ENCODE measurements at regions not wholly inside any gene's neighbourhood (a gene's known extent, or its start where the extent isn't known, plus 50 kb on each side); places are given as distances from the start of the nearest gene placed in this dataset.

DNA sequence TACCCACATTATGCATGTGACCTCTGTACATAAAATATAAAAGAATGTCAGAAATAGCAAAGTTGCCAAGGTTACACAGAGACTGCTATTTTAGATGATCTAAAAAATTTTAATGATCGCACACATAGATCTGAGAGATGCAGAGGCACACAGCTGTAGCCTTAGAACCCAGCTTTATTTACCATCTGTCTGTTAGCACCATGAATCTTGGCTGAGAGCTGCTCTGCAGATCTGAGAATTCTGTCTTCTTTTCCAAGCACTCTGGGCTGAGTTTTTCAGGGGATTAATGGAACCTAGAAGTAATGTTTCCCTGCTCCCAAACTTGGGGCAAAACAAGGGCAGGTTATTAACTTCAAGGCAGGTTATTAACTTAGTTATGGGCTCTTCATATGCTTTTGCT is 248.7 kb upstream of the JAG1 start:
- no peaks in the 10 kb centered on the region for H3K27me3 ChIP-seq (ENCODE audit: control insufficient read depth in 3 of 3, insufficient read depth in 3 of 3, low read length in 3 of 3)
- no peak overlapping the region for H3K4me3 ChIP-seq (ENCODE audit: low read length in 3 of 3)
- no peaks in the 10 kb centered on the region for H3K4me1 ChIP-seq (ENCODE audit: control insufficient read depth in 3 of 3, insufficient read depth in 3 of 3, low read length in 3 of 3)
- H3K9ac ChIP-seq (ENCODE audit: low read depth in 1 of 3, low read length in 3 of 3) = no peak overlapping the region
- H3K9me3 ChIP-seq (ENCODE audit: control insufficient read depth in 3 of 3, low read length in 3 of 3) = no peaks in the 10 kb centered on the region
- no peaks in the 10 kb centered on the region for H3K36me3 ChIP-seq (ENCODE audit: control insufficient read depth in 3 of 3, insufficient read depth in 3 of 3, low read length in 3 of 3)
- H3K27ac ChIP-seq (ENCODE audit: low read depth, low read length) = no peak overlapping the region

DNA sequence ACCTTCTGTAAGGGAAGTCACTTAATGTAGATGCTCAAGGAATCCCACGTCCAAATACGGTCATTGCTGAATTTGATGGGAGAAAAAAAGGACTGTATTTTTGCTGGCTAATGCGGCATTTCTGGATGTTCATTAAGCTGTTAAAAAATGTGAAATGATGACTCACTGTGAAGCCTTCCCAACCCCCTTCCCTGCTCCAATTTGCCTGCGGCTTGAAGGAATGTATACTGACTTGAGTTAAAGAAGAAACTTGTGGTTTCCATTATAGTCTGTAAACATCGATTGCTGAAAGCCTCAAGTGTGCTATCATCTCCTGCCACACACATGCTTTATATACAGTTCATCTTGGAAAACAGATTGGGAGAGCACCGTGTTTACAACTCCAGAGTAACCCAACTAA is 249.1 kb upstream of the JAG1 start:
- no peak overlapping the region for H3K9ac ChIP-seq (ENCODE audit: low read depth in 1 of 3, low read length in 3 of 3)
- H3K4me3 ChIP-seq (ENCODE audit: low read length in 3 of 3) = no peak overlapping the region
- no peaks in the 10 kb centered on the region for H3K4me1 ChIP-seq (ENCODE audit: control insufficient read depth in 3 of 3, insufficient read depth in 3 of 3, low read length in 3 of 3)
- H3K27me3 ChIP-seq (ENCODE audit: control insufficient read depth in 3 of 3, insufficient read depth in 3 of 3, low read length in 3 of 3) = no peaks in the 10 kb centered on the region
- no peaks in the 10 kb centered on the region for H3K36me3 ChIP-seq (ENCODE audit: control insufficient read depth in 3 of 3, insufficient read depth in 3 of 3, low read length in 3 of 3)
- no peak overlapping the region for H3K27ac ChIP-seq (ENCODE audit: low read depth, low read length)
- no peaks in the 10 kb centered on the region for H3K9me3 ChIP-seq (ENCODE audit: control insufficient read depth in 3 of 3, low read length in 3 of 3)

DNA sequence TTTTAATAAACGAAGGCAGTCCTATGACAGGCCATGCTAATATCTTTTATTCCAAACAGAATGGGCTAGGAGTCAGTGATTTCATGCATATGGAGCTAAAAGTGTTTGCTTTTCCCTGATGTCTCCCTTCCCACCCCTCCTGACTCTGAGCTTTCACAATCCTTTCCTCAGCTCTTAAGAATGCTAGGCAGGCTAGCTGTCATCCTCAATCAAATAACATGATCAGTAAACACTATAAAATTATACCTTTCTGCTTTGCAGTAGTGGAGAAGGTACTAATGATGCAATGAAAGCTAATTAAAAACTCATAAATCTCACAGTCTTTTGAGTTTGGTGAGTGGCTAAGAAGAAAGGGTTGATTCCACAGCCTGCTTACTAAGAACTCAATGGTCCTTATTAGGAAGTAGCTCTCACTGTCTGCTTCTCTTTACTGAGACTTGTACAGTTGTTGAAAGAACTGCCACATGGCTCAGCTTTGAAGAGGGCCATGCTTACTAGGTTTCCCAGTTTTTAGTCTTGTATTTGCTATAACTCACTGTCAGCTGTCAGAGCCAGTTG is 250.9 kb upstream of the JAG1 start:
- Histone ChIP-seq H3K9me3 (ENCODE audit: control insufficient read depth in 3 of 3, low read length in 3 of 3) (no peaks in the 10 kb centered on the region), H3K36me3 (ENCODE audit: control insufficient read depth in 3 of 3, insufficient read depth in 3 of 3, low read length in 3 of 3) (no peaks in the 10 kb centered on the region), H3K27ac (ENCODE audit: low read depth, low read length) (no peak overlapping the region), H3K4me1 (ENCODE audit: control insufficient read depth in 3 of 3, insufficient read depth in 3 of 3, low read length in 3 of 3) (peaks cover 0 to 3% (median 0%) of the 10 kb centered on the region in 3 donors), H3K4me3 (ENCODE audit: low read length in 3 of 3) (no peak overlapping the region), H3K27me3 (ENCODE audit: control insufficient read depth in 3 of 3, insufficient read depth in 3 of 3, low read length in 3 of 3) (no peaks in the 10 kb centered on the region), H3K9ac (ENCODE audit: low read depth in 1 of 3, low read length in 3 of 3) (no peak overlapping the region)

DNA sequence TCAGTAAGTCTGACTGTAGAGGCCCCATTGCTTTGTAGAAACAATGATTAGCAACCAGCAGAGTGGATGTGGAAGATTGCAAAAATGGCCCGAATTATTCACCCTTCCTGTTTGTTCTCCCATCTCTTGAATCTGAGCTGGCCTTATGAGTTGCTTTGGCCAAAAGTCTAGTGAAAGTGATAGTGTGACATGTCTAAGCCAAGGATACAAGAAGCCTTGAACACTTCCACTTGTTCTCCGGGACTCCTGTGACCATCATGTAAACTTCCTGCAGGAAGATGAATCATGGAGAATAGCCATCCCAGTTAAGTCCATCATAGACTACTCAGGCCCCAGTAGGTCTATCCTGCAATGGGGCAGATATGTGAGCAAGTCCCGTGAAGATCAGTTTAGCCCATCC is 252.0 kb upstream of the JAG1 start:
- no peak overlapping the region for H3K27ac ChIP-seq (ENCODE audit: low read depth, low read length)
- no peaks in the 10 kb centered on the region for H3K27me3 ChIP-seq (ENCODE audit: control insufficient read depth in 3 of 3, insufficient read depth in 3 of 3, low read length in 3 of 3)

DNA sequence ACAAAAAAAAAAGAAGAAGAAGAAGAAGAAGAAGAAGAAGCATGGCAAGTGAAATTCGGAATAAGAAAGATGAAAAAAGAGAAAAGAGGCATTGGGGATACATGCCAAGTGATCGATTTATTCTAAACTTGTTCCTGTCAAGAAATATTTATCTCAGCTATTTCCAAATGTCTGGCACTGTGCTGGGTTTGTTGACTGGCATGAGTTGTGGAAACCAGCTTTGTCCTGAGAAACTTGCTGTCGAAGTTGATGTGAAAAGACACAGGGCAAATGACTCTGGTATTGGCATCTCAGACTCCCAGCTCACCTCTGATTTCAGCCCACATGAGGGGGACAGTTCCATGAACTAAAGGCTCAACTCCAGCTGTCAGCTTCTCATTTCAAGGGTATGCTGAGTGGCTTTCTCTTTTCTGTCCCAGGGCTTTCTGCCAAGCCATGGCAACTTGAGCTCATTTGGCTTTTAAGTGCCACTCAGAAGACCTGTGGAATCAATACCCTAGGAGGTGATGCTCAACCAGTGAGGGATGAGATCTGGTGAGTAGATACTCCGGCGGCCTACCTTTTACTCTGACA is 253.3 kb upstream of the JAG1 start:
- no peak overlapping the region for H3K9ac ChIP-seq (ENCODE audit: low read depth in 1 of 3, low read length in 3 of 3)
- H3K4me1 ChIP-seq (ENCODE audit: control insufficient read depth in 3 of 3, insufficient read depth in 3 of 3, low read length in 3 of 3) = peaks cover 0 to 3% (median 0%) of the 10 kb centered on the region in 3 donors
- H3K36me3 ChIP-seq (ENCODE audit: control insufficient read depth in 3 of 3, insufficient read depth in 3 of 3, low read length in 3 of 3) = no peaks in the 10 kb centered on the region
- H3K27ac ChIP-seq (ENCODE audit: low read depth, low read length) = no peak overlapping the region
- no peak overlapping the region for H3K4me3 ChIP-seq (ENCODE audit: low read length in 3 of 3)
- no peaks in the 10 kb centered on the region for H3K27me3 ChIP-seq (ENCODE audit: control insufficient read depth in 3 of 3, insufficient read depth in 3 of 3, low read length in 3 of 3)
- H3K9me3 ChIP-seq (ENCODE audit: control insufficient read depth in 3 of 3, low read length in 3 of 3) = no peaks in the 10 kb centered on the region

More for the DNA sequence above, 252.0 kb upstream of the JAG1 start:
- H3K9ac ChIP-seq (ENCODE audit: low read depth in 1 of 3, low read length in 3 of 3) = no peak overlapping the region
- peaks cover 0 to 3% (median 0%) of the 10 kb centered on the region in 3 donors for H3K4me1 ChIP-seq (ENCODE audit: control insufficient read depth in 3 of 3, insufficient read depth in 3 of 3, low read length in 3 of 3)
- no peaks in the 10 kb centered on the region for H3K36me3 ChIP-seq (ENCODE audit: control insufficient read depth in 3 of 3, insufficient read depth in 3 of 3, low read length in 3 of 3)
- no peaks in the 10 kb centered on the region for H3K9me3 ChIP-seq (ENCODE audit: control insufficient read depth in 3 of 3, low read length in 3 of 3)
- no peak overlapping the region for H3K4me3 ChIP-seq (ENCODE audit: low read length in 3 of 3)

DNA sequence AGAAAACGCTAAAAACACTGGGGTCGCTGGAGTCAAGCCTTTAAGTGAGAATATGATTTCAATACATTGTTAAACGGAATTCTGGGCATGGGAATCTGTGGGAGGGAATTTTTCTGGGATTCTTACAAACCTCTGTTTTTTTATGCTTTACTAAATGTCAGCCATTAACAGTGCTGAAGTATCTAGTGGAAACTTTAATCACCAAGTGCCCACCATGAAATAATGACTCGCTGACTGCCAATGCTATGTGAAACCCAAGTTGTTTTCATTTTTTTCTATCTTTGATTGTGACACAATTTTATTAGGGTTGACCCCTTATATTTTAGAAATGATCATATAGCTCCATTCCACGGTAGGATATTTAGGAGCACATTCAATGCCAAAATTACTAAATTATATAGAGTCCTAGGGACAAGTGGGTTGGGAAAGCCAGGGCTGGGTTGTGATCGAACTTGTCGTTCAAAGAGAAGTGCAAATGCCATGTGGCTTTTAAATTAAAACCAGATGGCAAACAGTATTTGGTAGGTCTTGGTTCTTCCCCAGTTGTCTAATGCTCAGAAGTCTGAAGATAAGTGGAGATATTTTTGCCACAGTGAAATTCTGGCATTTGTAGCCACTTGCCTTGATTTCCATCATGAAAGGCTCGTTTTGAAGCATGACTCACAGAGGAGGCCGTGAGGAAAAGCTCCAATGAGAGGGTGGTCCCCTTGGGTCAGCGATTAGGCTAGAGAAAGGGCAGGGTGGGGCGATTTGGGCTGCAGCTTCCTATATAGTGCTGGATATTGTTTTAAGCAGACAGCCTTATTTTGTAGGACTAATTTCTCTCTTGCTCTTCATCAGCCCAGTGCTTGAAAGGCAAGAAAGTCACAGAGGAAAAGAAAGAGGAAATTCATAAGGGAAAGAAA is 254.4 kb upstream of the JAG1 start:
- H3K9me3 ChIP-seq (ENCODE audit: control insufficient read depth in 3 of 3, low read length in 3 of 3) = no peaks in the 10 kb centered on the region
- no peak overlapping the region for H3K4me3 ChIP-seq (ENCODE audit: low read length in 3 of 3)
- no peaks in the 10 kb centered on the region for H3K27me3 ChIP-seq (ENCODE audit: control insufficient read depth in 3 of 3, insufficient read depth in 3 of 3, low read length in 3 of 3)
- no peak overlapping the region for H3K27ac ChIP-seq (ENCODE audit: low read depth, low read length)
- H3K9ac ChIP-seq (ENCODE audit: low read depth in 1 of 3, low read length in 3 of 3) = no peak overlapping the region
- no peaks in the 10 kb centered on the region for H3K36me3 ChIP-seq (ENCODE audit: control insufficient read depth in 3 of 3, insufficient read depth in 3 of 3, low read length in 3 of 3)
- H3K4me1 ChIP-seq (ENCODE audit: control insufficient read depth in 3 of 3, insufficient read depth in 3 of 3, low read length in 3 of 3) = peaks cover 0 to 3% (median 0%) of the 10 kb centered on the region in 3 donors

DNA sequence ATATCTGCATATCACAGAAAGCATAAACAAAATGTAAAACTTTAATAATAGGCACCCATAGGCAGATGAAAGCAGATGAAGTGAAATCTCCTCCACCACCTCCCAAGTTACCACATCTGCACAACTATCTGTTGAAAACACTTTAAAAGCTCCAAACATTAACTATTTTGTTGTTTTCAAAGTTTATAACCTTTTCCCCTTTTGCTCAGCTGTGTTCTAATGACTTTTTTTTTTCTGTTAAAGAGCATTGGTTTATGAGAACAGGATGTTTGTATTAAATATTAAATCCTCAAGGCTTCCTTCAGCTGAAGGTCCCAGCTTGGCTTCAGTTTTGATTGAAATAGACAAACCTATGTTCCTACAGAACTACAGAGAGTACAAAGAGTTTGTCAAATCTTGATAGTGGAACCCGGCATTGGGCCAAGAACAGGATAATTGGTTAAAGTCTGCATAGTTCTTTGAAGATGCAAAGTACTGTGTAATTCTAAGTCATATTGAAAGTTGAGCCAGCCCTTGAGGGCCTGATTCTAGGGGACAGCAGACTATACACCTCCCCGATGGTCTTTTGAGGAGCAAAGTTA is 255.1 kb upstream of the JAG1 start:
- peaks cover 0 to 3% (median 0%) of the 10 kb centered on the region in 3 donors for H3K4me1 ChIP-seq (ENCODE audit: control insufficient read depth in 3 of 3, insufficient read depth in 3 of 3, low read length in 3 of 3)
- H3K27ac ChIP-seq (ENCODE audit: low read depth, low read length) = no peak overlapping the region
- H3K9ac ChIP-seq (ENCODE audit: low read depth in 1 of 3, low read length in 3 of 3) = no peak overlapping the region
- no peaks in the 10 kb centered on the region for H3K9me3 ChIP-seq (ENCODE audit: control insufficient read depth in 3 of 3, low read length in 3 of 3)
- no peaks in the 10 kb centered on the region for H3K36me3 ChIP-seq (ENCODE audit: control insufficient read depth in 3 of 3, insufficient read depth in 3 of 3, low read length in 3 of 3)
- H3K4me3 ChIP-seq (ENCODE audit: low read length in 3 of 3) = no peak overlapping the region
- no peaks in the 10 kb centered on the region for H3K27me3 ChIP-seq (ENCODE audit: control insufficient read depth in 3 of 3, insufficient read depth in 3 of 3, low read length in 3 of 3)

DNA sequence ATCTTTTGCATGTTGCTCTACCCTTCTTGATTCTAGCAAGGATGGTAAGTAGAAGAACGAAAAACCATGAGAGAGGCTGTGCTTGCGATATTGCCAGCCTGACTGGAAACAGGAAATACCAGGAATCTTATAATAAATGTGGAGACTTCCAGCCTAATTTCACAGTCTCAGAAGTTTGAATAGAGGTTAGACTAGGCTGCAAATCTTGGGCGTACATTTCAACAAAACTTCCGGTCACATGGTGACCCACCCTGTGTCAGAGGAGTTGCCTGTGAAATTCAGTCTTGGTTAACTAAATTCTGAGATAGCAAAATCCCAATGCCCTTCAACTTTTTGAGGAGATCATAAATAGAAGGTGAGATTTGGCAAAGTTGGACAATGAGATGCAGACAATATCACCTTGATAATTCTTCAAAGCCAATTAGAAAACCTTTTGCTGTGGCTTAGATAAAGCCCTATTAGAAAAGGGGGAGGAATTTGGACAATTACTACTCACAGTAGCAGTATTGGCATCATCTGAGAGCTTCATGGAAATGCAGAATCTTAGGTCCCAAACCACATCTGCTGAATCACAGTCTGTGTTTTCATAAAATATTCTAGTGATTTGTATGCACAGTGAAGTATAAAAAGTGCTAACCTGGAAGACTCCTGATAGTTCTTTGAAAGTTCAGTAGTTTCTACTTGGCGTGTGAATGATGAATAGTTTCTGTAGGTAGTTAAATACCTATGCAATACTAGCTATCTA is 262.0 kb upstream of the JAG1 start:
- Histone ChIP-seq H3K4me3 (ENCODE audit: low read length in 3 of 3) (no peak overlapping the region), H3K27ac (ENCODE audit: low read depth, low read length) (no peak overlapping the region), H3K36me3 (ENCODE audit: control insufficient read depth in 3 of 3, insufficient read depth in 3 of 3, low read length in 3 of 3) (no peaks in the 10 kb centered on the region)

DNA sequence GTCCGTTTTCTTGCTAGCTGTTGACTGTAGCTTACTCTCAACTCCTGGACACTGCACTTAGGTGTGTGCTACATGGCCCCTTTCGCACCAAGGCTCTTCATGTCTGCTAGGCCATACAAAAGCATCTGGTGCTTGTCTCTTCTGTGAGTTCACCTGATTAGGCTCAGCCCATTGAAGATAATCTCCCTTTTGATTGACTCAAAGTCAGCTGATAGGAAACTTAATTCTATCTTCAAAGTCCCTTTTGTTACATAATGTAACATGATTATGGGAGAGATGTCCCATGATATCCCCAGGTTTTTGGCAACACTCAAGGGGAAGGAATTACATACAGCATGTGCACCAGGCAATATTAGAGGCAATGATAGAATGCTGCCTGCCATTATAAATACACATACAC is 263.0 kb upstream of the JAG1 start:
- H3K9me3 ChIP-seq (ENCODE audit: control insufficient read depth in 3 of 3, low read length in 3 of 3) = no peaks in the 10 kb centered on the region
- H3K27me3 ChIP-seq (ENCODE audit: control insufficient read depth in 3 of 3, insufficient read depth in 3 of 3, low read length in 3 of 3) = no peaks in the 10 kb centered on the region
- no peak overlapping the region for H3K9ac ChIP-seq (ENCODE audit: low read depth in 1 of 3, low read length in 3 of 3)
- no peaks in the 10 kb centered on the region for H3K4me1 ChIP-seq (ENCODE audit: control insufficient read depth in 3 of 3, insufficient read depth in 3 of 3, low read length in 3 of 3)
- H3K36me3 ChIP-seq (ENCODE audit: control insufficient read depth in 3 of 3, insufficient read depth in 3 of 3, low read length in 3 of 3) = no peaks in the 10 kb centered on the region
- H3K27ac ChIP-seq (ENCODE audit: low read depth, low read length) = no peak overlapping the region
- H3K4me3 ChIP-seq (ENCODE audit: low read length in 3 of 3) = no peak overlapping the region

More for the DNA sequence above, 262.0 kb upstream of the JAG1 start:
- Histone ChIP-seq H3K27me3 (ENCODE audit: control insufficient read depth in 3 of 3, insufficient read depth in 3 of 3, low read length in 3 of 3) (no peaks in the 10 kb centered on the region), H3K9me3 (ENCODE audit: control insufficient read depth in 3 of 3, low read length in 3 of 3) (no peaks in the 10 kb centered on the region), H3K4me1 (ENCODE audit: control insufficient read depth in 3 of 3, insufficient read depth in 3 of 3, low read length in 3 of 3) (no peaks in the 10 kb centered on the region), H3K9ac (ENCODE audit: low read depth in 1 of 3, low read length in 3 of 3) (no peak overlapping the region)

Data from skeletal muscle tissue (tissue), 3 donors.